HUES64 (cell line): ENCODE measurements at regions not wholly inside any gene's neighbourhood (a gene's known extent, or its start where the extent isn't known, plus 50 kb on each side); places are given as distances from the start of the nearest gene placed in this dataset.

Experiments used
- H3K27ac ChIP-seq: 2 replicates; pipeline ENCODE4 v1.7.0; 2013; ENCODE audit warnings: low read depth, low read length, inconsistent platforms
- H3K27me3 ChIP-seq: 2 replicates; pipeline ENCODE4 v1.6.1; 2013; ENCODE audit warnings: mild to moderate bottlenecking, low read length; ENCODE audit not compliant: insufficient read depth
- H3K36me3 ChIP-seq: 2 replicates; pipeline ENCODE4 v1.6.1; 2013; ENCODE audit warnings: mild to moderate bottlenecking, low read length; ENCODE audit not compliant: insufficient read depth
- H3K4me1 ChIP-seq: 2 replicates; pipeline ENCODE4 v1.6.1; 2013; ENCODE audit warnings: mild to moderate bottlenecking, low read length, moderate library complexity; ENCODE audit not compliant: insufficient read depth
- H3K4me3 ChIP-seq: 2 replicates; pipeline ENCODE4 v1.5.1; 2013; ENCODE audit warnings: mild to moderate bottlenecking, low read length, moderate library complexity
- H3K9ac ChIP-seq: 2 replicates; pipeline ENCODE4 v1.6.1; 2013; ENCODE audit warnings: mild to moderate bottlenecking, low read depth, low read length
- H3K9me3 ChIP-seq: 2 replicates; pipeline ENCODE4 v1.6.1; 2013; ENCODE audit warnings: low read depth, low read length; ENCODE audit not compliant: insufficient read depth
- WGBS: fragments of 150-250, 120-280 bp; methylation state at CpG from one replicate; pipeline ENCODE4 v1.1.7; 2013; ENCODE audit warnings: missing lambda C conversion rate; 5-methylcytosine and 5-hydroxymethylcytosine counted together

DNA sequence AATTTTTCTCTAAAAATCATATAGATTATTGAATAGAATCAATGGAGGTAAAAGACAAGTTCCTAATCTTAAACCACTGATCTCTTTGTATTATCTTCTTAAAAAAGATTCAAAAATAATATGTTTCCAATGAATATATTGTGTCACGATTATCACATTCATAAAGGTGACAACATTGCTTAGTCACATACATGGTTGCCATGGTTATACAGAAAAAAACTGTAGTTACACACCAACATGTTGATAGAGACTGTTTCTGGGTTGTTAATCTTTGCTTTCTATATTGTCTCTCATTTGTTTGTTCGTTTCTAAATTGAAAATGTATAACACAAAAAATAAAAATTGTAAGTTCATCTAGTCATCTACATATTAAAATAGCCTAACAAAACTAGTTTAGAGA, 376.0 kb upstream of the ALCAM start:
- WGBS: no CpG with 5 or more reads among the region's 2 CpGs
- Histone ChIP-seq H3K4me1 (no peaks in the 10 kb centered on the region), H3K9me3 (no peaks in the 10 kb centered on the region), H3K27ac (no peak overlapping the region), H3K36me3 (no peaks in the 10 kb centered on the region), H3K9ac (no peak overlapping the region), H3K4me3 (no peak overlapping the region), H3K27me3 (no peaks in the 10 kb centered on the region)

DNA sequence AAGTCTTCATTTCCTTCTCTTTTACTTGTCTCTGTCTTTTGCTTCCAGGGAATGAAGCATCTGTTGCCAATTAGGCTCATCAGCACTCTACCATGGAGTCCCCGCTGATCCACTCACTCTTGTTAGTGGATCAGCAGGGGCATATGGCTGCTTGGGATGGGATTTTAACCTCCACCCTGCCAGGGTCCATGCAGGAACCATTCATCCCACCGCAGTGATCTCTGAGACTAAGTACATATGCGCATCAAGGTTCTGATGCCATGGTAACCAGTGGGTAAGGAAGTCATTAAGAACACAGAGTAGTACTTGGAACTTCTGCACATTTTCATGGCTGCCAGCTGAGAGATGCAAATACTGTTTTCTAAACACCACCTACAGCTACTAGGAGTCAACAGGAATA, 374.0 kb upstream of the ALCAM start:
- Histone ChIP-seq H3K4me1 (no peaks in the 10 kb centered on the region), H3K27ac (no peak overlapping the region), H3K4me3 (no peak overlapping the region), H3K36me3 (no peaks in the 10 kb centered on the region), H3K9me3 (no peaks in the 10 kb centered on the region), H3K9ac (no peak overlapping the region), H3K27me3 (no peaks in the 10 kb centered on the region)
- WGBS: 73% methylated on average over 3 of the region's 3 CpGs

DNA sequence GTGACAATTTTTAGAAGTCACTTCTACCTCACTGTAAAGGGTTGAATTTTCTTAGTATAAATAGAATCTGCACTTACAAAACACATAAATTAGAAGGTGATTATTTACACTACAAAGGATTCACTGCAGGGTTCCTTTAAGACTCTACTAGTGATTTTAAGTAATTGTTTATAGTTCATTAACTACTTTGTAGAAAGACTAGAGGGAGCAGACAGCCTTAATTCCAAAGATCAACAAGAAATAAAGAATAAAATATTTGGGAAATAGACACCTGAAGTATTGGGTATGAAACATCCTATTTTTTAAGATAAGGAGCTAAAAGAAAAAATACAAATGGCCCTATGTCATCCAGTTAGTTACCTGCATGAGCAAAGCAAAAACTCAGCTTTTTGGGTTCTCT, 360.5 kb upstream of the ALCAM start:
- no peak overlapping the region for H3K27ac ChIP-seq
- H3K4me1 ChIP-seq: peaks cover 22% of the 10 kb centered on the region
- H3K27me3 ChIP-seq: no peaks in the 10 kb centered on the region
- H3K9ac ChIP-seq: no peak overlapping the region
- H3K36me3 ChIP-seq: no peaks in the 10 kb centered on the region
- 0 out of 2 replicates have a peak, but pooled peaks cover 2% of the 10 kb centered on the region for H3K9me3 ChIP-seq
- H3K4me3 ChIP-seq: no peak overlapping the region

DNA sequence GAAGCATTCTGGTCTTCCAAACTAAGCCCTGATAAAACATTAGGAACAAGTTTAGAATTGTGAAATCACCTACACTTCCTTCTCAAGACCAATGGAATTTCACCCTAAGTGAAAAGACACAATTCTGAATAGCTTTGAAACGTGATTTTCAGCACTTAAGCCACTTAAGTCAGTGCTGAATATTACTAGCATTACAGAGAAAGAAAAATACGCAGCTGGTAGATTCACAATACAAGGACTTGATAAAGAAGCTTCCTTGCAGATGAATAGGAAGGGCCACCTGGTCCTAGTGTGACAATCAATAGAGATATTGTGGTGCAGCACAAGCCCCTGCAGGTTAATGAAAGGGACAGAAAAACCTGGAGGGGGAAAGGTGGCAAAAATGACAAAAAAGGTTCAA, 353.1 kb upstream of the ALCAM start:
- H3K4me1 ChIP-seq: peaks cover 29% of the 10 kb centered on the region
- no peaks in the 10 kb centered on the region for H3K36me3 ChIP-seq
- WGBS: 42% methylated on average over 2 of the region's 2 CpGs
- H3K9me3 ChIP-seq: 0 out of 2 replicates have a peak, but pooled peaks cover 2% of the 10 kb centered on the region
- H3K27me3 ChIP-seq: no peaks in the 10 kb centered on the region
- H3K9ac ChIP-seq: no peak overlapping the region; the same call in 1 of the 2 replicates
- H3K4me3 ChIP-seq: no peak overlapping the region
- peak overlapping the region; percentile 83; the same call in 1 of the 2 replicates for H3K27ac ChIP-seq

DNA sequence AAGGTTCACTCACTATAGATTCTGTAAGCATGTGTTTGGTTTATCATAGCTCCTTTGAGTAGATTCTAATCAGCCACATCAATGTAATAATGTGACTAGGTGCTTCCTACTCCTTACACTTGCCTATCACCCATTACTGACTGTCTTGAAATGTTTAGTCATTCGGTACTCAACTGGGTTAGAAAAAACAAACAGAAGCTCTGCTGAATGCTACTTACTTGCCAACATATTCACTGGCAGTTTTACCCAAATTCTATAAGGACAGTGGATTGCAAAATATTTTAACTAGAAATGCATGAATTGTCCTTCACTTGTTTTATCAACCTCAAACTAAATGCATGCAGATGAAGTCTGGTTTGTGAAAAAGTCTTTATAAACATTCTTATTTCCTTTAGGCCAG, 352.1 kb upstream of the ALCAM start:
- H3K9ac ChIP-seq: no peak overlapping the region
- 67% methylated on average over 1 of the region's 1 CpG for WGBS
- H3K4me1 ChIP-seq: peaks cover 29% of the 10 kb centered on the region
- 0 out of 2 replicates have a peak, but pooled peaks cover under 1% of the 10 kb centered on the region for H3K9me3 ChIP-seq
- peak overlapping the region; percentile 62; the same call in 1 of the 2 replicates for H3K27ac ChIP-seq
- no peaks in the 10 kb centered on the region for H3K27me3 ChIP-seq
- no peaks in the 10 kb centered on the region for H3K36me3 ChIP-seq
- no peak overlapping the region for H3K4me3 ChIP-seq

DNA sequence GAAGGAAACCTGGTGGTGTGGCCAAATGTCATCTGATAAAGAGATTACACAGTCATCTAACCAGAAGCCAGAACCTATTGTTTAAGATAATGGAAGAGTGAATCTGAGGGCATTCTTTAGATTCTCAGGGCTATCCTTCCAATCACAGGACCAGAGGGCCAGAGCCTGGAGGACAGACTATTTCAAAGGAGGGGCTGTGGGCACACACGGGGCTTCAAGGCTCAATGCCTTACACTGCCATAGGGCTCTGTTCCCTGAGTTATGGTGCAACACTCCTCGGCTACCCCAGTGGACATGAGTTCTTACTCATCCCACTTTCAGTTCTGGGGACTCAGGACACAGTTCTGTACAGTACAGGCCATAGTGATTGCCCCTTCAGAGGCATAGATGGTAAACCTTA, 343.9 kb upstream of the ALCAM start:
- Histone ChIP-seq H3K27me3 (no peaks in the 10 kb centered on the region), H3K9ac (no peak overlapping the region), H3K27ac (no peak overlapping the region), H3K4me1 (no peaks in the 10 kb centered on the region), H3K4me3 (no peak overlapping the region), H3K9me3 (no peaks in the 10 kb centered on the region), H3K36me3 (no peaks in the 10 kb centered on the region)
- 90% methylated on average over 2 of the region's 2 CpGs for WGBS

DNA sequence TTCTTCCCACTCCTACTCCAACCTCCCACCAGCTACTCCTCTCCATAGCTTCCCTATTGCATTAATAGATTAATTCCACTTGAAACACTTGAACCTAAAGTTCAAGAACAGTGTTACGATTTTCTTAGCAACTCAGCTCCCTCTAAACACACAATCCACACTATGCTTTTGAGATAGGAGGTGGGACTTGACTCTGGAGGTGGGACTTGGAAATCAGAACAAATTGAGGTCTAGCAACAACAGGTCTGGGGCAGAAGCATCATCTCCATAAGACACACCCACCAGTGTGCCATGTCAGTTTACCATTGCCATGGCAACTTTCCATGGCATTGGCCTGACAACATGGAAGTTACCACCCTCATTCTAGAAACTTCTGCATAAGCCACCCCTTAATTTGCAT, 336.5 kb upstream of the ALCAM start:
- H3K36me3 ChIP-seq: no peaks in the 10 kb centered on the region
- no peak overlapping the region for H3K9ac ChIP-seq
- no peak overlapping the region for H3K27ac ChIP-seq
- WGBS: 100% methylated on average over 1 of the region's 1 CpG
- H3K4me1 ChIP-seq: no peaks in the 10 kb centered on the region
- H3K4me3 ChIP-seq: no peak overlapping the region
- H3K27me3 ChIP-seq: no peaks in the 10 kb centered on the region
- no peaks in the 10 kb centered on the region for H3K9me3 ChIP-seq

DNA sequence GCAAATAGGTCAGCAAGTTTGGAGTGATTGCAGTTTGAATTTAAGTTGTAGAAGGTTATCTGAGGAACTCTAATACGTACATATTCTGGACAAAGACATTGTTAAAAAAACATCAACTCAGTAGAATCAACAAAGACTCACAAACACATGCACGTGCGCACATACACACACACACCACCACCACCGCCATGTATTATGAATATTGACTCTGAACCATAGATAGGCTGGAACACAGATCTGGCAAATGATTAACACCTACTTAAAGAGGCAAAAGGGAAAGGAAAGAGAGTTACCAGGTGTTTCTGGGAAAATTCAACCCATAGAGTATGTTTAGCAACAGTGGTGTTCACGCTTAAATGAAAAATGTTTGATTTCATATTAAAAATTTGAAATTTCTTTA, 334.2 kb upstream of the ALCAM start:
- H3K4me3 ChIP-seq: no peak overlapping the region
- H3K36me3 ChIP-seq: no peaks in the 10 kb centered on the region
- no peaks in the 10 kb centered on the region for H3K4me1 ChIP-seq
- 96% methylated on average over 5 of the region's 5 CpGs for WGBS
- no peak overlapping the region for H3K27ac ChIP-seq
- H3K9me3 ChIP-seq: no peaks in the 10 kb centered on the region
- no peak overlapping the region for H3K9ac ChIP-seq
- no peaks in the 10 kb centered on the region for H3K27me3 ChIP-seq

DNA sequence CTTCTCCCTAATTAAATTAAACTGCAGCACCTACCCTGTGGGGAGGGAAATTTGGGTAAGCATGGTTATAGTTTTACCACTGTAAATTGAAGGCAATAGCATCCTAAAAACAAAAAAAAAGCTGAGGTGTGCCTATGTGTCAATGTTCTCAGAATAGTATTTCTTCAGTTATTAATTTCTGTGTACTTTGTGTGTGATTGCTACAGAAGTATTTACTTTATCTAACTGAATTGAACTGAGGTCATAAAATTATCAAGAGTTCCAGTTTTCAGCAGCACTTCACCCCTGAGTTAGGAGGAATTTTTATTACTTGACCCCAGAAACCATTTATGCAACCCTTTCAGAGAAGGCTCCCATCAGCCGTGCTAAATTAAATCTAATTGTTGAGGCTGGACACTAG, 333.6 kb upstream of the ALCAM start:
- Histone ChIP-seq H3K4me1 (no peaks in the 10 kb centered on the region), H3K27me3 (no peaks in the 10 kb centered on the region), H3K9me3 (no peaks in the 10 kb centered on the region), H3K9ac (no peak overlapping the region), H3K4me3 (no peak overlapping the region), H3K27ac (no peak overlapping the region), H3K36me3 (no peaks in the 10 kb centered on the region)
- 100% methylated on average over 1 of the region's 1 CpG for WGBS

DNA sequence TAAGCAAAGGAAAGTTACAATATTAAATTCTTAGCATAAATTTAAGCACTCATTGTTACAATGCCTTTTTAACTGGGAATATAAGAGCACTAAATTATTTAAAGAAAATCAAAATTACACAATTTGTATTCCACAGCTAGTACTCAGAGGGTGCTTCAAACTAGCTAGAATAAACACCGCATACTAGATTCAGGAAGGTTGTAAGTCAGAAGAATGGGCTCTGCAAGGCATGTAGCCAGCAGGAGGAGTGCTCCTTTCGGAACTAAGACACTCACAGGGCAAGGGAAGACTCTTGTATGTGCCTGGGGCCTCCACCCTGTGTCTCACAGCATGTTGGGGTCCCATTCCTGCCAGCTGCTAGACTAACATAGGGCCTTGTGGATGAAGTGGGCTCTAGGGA, 327.7 kb upstream of the ALCAM start:
- no peak overlapping the region for H3K9ac ChIP-seq
- H3K4me3 ChIP-seq: no peak overlapping the region
- no peaks in the 10 kb centered on the region for H3K36me3 ChIP-seq
- H3K27me3 ChIP-seq: no peaks in the 10 kb centered on the region
- H3K4me1 ChIP-seq: no peaks in the 10 kb centered on the region
- WGBS: 95% methylated on average over 2 of the region's 2 CpGs
- H3K9me3 ChIP-seq: no peaks in the 10 kb centered on the region
- no peak overlapping the region for H3K27ac ChIP-seq

DNA sequence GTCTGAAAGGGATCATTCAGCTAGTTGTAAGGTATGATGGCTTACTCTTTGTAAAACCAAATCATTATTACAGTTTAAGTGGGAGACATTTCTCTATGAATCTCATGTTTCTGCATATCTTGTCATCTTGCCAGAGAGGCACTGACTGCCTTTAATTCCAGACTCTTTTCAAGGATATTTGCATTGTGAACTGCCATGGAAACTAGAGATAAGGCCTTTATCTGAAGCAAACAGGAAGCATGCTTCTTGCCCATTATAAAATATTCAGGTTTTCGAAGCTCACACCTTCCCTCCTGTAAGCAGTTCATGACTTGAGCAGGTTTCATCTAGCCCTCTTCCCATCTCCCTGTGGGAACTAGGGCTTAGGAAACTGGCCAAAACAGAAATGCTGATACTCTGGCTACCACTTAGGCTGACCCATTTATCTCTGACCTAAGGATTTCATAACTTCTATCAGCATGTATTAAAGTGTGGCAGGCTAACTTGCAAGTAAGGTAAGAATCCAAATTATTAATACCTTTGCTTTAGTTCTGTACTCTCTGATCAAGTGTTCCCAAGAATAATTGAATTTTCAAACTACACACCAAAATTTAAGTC, 326.6 kb upstream of the ALCAM start:
- no peak overlapping the region for H3K9ac ChIP-seq
- H3K27ac ChIP-seq: no peak overlapping the region
- H3K9me3 ChIP-seq: no peaks in the 10 kb centered on the region
- no peaks in the 10 kb centered on the region for H3K36me3 ChIP-seq
- 89% methylated on average over 1 of the region's 1 CpG for WGBS
- H3K27me3 ChIP-seq: no peaks in the 10 kb centered on the region
- H3K4me1 ChIP-seq: no peaks in the 10 kb centered on the region
- no peak overlapping the region for H3K4me3 ChIP-seq

DNA sequence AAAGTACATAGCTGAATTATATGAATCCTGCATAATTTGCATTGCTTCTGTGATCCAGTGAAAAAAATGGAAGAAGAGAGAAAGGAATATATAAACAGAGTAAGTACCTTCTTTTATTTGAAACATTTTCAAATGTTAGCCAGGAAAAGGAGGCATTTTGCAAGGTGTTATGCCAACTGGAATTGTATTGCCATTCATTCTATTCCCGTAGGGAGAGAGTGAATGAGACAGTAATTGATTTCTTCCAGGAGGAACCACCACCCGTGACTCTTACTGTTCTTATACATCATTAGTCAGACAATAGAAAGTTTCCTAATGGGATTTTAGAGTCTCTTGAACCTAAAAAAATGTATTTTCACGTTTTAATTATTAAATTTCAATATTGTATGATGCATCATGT, 324.1 kb upstream of the ALCAM start:
- Histone ChIP-seq H3K9ac (no peak overlapping the region), H3K9me3 (no peaks in the 10 kb centered on the region), H3K4me1 (no peaks in the 10 kb centered on the region), H3K36me3 (no peaks in the 10 kb centered on the region), H3K27me3 (no peaks in the 10 kb centered on the region), H3K4me3 (no peak overlapping the region), H3K27ac (no peak overlapping the region)
- 100% methylated on average over 1 of the region's 3 CpGs for WGBS
